GM21576 (cell line): ENCODE measurements at regions not wholly inside any gene's neighbourhood (a gene's known extent, or its start where the extent isn't known, plus 50 kb on each side); places are given as distances from the start of the nearest gene placed in this dataset.

Experiments used
- ATAC-seq: cut with Tn5 transposase; IDR thresholded peaks from one replicate; pipeline ENCODE4 v1.9.1; 2021; ENCODE audit warnings: mild to moderate bottlenecking, moderate library complexity; ENCODE audit not compliant: unreplicated experiment

DNA sequence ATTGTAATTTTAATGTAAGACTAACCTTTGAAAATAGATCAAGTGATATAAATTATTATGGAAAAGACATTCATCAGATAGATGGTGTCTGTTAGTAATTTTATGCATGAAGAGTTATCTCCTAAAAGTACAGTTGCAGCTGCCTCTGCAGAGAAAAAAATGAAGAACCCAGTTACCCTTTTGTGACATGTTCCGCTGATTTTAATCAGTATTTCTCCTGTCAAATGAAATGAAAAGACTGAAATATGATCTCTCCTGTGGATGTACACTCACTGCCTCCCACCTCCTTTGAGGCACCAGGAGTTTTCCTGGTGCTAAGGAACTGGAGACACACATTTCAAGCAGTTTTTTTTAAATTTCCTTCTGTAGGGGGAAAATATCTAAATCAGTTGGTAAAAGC lies 277.4 kb downstream of the KIF4B start:
- no peak for ATAC-seq

- no peak for ATAC-seq
These were observed 280.1 kb downstream of the KIF4B start for GRCh38 chr5:155293605-155294178.

- no peak for ATAC-seq
These were observed 281.6 kb downstream of the KIF4B start for GRCh38 chr5:155295111-155295510.

GRCh38 chr5:155299386-155300005 lies 285.9 kb downstream of the KIF4B start:
- no peak for ATAC-seq

DNA sequence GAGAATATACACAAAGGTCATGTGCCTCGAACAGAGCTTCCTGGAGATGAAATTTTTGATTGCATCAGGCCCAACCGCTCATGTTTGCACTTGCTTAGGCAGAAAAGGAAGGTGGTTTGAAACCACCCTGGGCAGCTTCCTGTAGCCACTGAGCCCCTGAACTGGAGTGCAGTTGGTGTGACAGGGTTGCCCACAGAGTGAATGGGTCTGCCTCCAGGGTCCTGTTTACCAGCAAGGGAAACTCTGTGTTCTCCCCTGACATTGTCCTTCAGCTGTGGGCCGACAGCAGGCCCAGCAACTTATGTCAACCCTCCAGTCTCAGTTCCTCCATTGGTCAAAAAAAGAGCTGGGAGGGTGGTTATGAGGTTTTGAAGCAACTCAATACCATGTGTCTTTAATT lies 289.6 kb downstream of the KIF4B start:
- no peak for ATAC-seq

DNA sequence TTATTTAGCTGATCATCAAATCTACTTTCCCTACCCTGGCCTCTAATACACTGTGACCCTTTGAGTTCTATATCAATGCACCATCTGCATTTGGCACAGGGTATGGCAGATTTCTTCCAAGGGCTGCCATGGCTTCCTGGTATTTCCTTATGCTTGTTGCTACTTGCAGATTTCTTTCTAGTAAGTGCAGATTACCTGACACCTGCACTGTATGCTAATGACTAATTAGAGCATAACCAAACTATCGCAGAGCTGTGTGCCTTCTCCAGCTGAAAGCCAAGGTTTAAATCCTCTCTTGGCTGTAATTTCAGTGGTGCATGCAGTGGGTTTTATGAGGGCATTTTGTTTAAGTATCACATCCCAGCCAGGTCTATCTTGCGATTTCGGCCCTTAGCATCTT lies 293.7 kb downstream of the KIF4B start:
- no peak for ATAC-seq

GRCh38 chr5:155308289-155308688 lies 294.7 kb downstream of the KIF4B start:
- no peak for ATAC-seq

- no peak for ATAC-seq
These were observed 295.6 kb downstream of the KIF4B start for GRCh38 chr5:155309021-155309746.

DNA sequence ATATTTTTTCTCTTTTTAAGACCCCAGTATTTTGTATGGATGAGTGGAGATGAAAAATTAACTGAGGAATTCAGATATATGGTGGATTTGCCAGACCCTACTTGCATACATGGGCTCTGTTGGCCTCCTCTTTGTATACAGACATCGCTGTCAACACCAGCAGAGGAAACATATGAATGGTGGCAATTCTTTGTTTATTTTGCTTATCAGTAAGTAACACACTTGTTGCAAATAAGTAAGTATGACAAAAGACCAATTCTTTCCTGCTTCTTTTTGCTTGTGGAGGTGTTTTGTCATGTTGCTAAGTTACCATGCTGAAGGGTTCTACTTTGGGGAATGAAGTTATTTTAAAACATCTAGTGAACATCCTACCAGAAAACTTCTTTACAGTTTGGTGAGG lies 298.2 kb downstream of the KIF4B start:
- no peak for ATAC-seq

GRCh38 chr5:155313518-155313917 lies 300.0 kb downstream of the KIF4B start:
- ATAC-seq, result no peak

- ATAC-seq, result no peak
These were observed 302.6 kb downstream of the KIF4B start for GRCh38 chr5:155316070-155316714.

DNA sequence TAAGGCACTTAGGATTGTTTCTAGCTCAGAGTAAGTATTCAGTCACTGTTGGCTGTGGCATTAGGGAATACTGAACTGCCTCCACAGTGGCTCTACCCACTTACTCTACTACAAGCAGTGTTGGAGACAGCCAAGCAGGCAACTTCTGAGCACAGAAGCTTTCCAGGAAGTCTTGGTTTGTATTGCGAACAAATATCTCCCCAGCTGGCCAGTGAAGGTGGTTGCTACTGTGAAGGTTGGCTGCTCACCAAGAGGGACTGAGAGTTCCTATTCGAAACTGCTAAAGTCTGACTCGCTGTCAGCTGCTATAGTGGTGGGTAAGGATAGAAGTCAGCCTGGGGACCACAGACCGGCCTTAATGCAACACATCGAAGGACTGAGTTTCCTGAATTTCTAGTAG lies 319.1 kb downstream of the KIF4B start:
- ATAC-seq, result no peak

GRCh38 chr5:155342956-155343355 lies 329.4 kb downstream of the KIF4B start:
- no peak for ATAC-seq

DNA sequence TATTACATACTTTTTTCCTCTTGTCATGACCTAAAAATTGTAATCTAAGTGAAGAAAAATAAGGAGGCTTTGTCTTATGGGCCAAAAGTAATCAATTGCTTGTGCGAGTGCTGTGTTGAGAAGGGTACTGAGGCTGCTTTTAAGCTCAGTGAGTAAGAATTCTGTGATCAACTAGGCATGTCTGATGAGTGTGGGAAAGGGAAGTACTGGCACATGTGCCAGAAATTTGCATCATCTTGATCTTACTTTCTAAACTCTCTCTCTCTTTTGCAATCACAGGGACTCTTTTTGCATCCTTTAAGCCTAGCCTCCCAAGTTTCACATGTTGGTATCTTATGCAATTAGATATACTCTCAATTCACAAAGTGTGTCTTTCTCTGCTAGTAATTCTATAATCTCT lies 329.9 kb downstream of the KIF4B start:
- ATAC-seq, result no peak

GRCh38 chr5:155353231-155353630 lies 339.7 kb downstream of the KIF4B start:
- ATAC-seq, result no peak

- ATAC-seq, result no peak
These were observed 352.5 kb downstream of the KIF4B start for GRCh38 chr5:155366096-155366495.

GRCh38 chr5:155367841-155368240 lies 354.3 kb downstream of the KIF4B start:
- ATAC-seq, result no peak

- no peak for ATAC-seq
These were observed 354.9 kb downstream of the KIF4B start for GRCh38 chr5:155368490-155368889.

GRCh38 chr5:155380480-155380879 lies 366.9 kb downstream of the KIF4B start:
- no peak for ATAC-seq

GRCh38 chr5:155381654-155382053 lies 368.1 kb downstream of the KIF4B start:
- no peak for ATAC-seq

DNA sequence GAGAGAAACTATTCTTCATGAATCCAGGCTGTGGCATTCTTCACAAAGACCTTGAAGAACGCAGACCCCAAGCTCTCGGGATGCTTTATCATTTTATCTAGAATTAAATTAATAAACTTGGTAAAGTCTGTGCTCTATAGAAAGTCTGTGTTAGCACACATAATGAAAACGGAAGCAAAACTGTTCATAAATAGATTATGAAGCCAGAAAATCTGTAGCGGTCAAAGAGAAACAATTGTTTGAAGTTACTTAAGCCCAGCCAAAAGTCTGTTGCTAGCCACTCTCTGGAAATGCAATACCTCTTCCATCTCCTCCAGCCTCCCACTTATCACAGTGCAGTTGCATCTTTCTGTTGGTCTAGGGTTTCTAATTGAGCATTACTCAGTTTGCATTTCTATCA lies 375.9 kb downstream of the KIF4B start:
- ATAC-seq, result no peak

DNA sequence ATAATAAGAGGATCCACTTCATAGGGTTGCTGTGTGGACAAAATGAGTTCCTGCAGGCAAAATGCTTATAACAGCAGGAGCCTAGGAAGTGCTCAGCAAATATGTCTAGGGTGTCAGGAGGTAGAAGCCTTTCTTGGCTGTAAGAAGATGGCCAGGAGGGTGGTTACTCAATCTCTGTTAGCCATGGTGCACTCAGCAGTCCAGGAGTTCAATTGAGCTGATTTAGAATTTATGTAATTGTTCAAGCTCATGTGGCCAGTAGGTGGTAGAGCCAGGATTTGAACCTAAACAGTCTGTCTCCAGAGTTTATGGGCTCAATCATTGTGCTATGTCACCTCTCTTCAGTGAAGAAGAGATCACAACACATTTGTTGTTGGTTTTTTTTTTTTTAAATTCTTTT lies 381.2 kb downstream of the KIF4B start:
- ATAC-seq, result no peak
